Epithelial cell of proximal tubule (primary cell): ENCODE measurements at regions not wholly inside any gene's neighbourhood (a gene's known extent, or its start where the extent isn't known, plus 50 kb on each side); places are given as distances from the start of the nearest gene placed in this dataset.

Experiments used
- DNase-seq: peaks from one replicate; pipeline ENCODE4 v3.0.0-alpha.2; 2011; ENCODE audit warnings: low read depth
- H3K4me3 ChIP-seq: 2 replicates; pipeline ENCODE4 v1.5.1; 2011; ENCODE audit warnings: low read depth, mild to moderate bottlenecking, low read length
- CTCF ChIP-seq: conservative IDR thresholded peaks from 2 replicates; pipeline ENCODE4 v1.5.1; 2012; ENCODE audit warnings: low read depth, mild to moderate bottlenecking, low read length

- no peak for DNase-seq
- H3K4me3 ChIP-seq, result no peak overlapping the region
- TF ChIP-seq CTCF, result no peak
These were observed 93.4 kb upstream of the SLC30A5 start for GRCh38 chr5:69000216-69000919.

- TF ChIP-seq CTCF, result no peak
- DNase-seq, result no peak
- H3K4me3 ChIP-seq, result no peak overlapping the region
These were observed 92.9 kb upstream of the SLC30A5 start for GRCh38 chr5:69000949-69001348.

GRCh38 chr5:69001627-69002026 lies 92.2 kb upstream of the SLC30A5 start:
- no peak for TF ChIP-seq CTCF
- no peak overlapping the region for H3K4me3 ChIP-seq
- no peak for DNase-seq

GRCh38 chr5:69004127-69004526 lies 89.7 kb upstream of the SLC30A5 start:
- no peak for TF ChIP-seq CTCF
- no peak overlapping the region for H3K4me3 ChIP-seq
- no peak for DNase-seq

GRCh38 chr5:69004676-69005075 lies 89.1 kb upstream of the SLC30A5 start:
- no peak for TF ChIP-seq CTCF
- no peak for DNase-seq
- no peak overlapping the region for H3K4me3 ChIP-seq

GRCh38 chr5:69006030-69006429 lies 87.8 kb upstream of the SLC30A5 start:
- TF ChIP-seq CTCF, result no peak
- no peak overlapping the region for H3K4me3 ChIP-seq
- DNase-seq, result no peak

GRCh38 chr5:69007163-69007562 lies 86.7 kb upstream of the SLC30A5 start:
- DNase-seq, result no peak
- H3K4me3 ChIP-seq, result no peak overlapping the region
- TF ChIP-seq CTCF, result no peak
